Endothelial cell of umbilical vein (primary cell): ENCODE measurements at regions not wholly inside any gene's neighbourhood (a gene's known extent, or its start where the extent isn't known, plus 50 kb on each side); places are given as distances from the start of the nearest gene placed in this dataset.

ENCODE experiments used
- BruUV-seq: library from RNA; stranded (reverse); fragments of 400-500 nt; replicated peaks from 2 replicates; lab custom pipeline; 2021; lab: Mats Ljungman, UMichigan
- CTCF ChIA-PET: fragments of 300-600, 350-600 bp; sonication (Branson Sonifier 250); formaldehyde crosslinking; loops from one replicate; lab custom pipeline; 2021; ENCODE audit warnings: antibody characterized with exemption, inconsistent platforms; lab: Charles Lee
- POLR2A ChIA-PET: fragments of 300-600, 350-600 bp; sonication (Branson Sonifier 250); formaldehyde crosslinking; loops from one replicate; lab custom pipeline; 2021; ENCODE audit warnings: antibody characterized with exemption, inconsistent platforms; lab: Charles Lee
- DNase-seq: peaks from one replicate; pipeline ENCODE4 v3.0.0-alpha.2; 2011; ENCODE audit warnings: low read depth, low spot score
- FAIRE-seq: peaks from 2 replicates; lab custom pipeline; 2011; peaks lifted over from hg19 to GRCh38; lab: Jason Lieb, UNC
- H2AFZ ChIP-seq: 2 replicates; pipeline ENCODE4 v1.6.0; 2012; ENCODE audit warnings: low read depth, low read length, control low read depth, inconsistent platforms
- H3K27ac ChIP-seq: 2 replicates; pipeline ENCODE4 v1.5.1; 2011; ENCODE audit warnings: low read depth, mild to moderate bottlenecking, control low read depth, low read length, moderate library complexity; ENCODE audit not compliant: insufficient read depth
- H3K27me3 ChIP-seq, 2 experiments: 2 replicates each; pipeline versions ENCODE4 v1.6.0 to v1.6.1; 2011; ENCODE audit warnings: low read length in 2 of 2, mixed read lengths in 1 of 2; ENCODE audit not compliant: control insufficient read depth in 2 of 2, insufficient read depth in 2 of 2
- H3K36me3 ChIP-seq, 2 experiments: 2 replicates in 1 of 2; 3 replicates in 1 of 2; pipeline ENCODE4 v1.5.1; 2011; ENCODE audit warnings: low read length in 2 of 2, mild to moderate bottlenecking in 1 of 2, moderate library complexity in 1 of 2; ENCODE audit not compliant: control insufficient read depth in 2 of 2, insufficient read depth in 2 of 2; ENCODE audit errors: extremely low read depth in 1 of 2
- H3K4me1 ChIP-seq: 3 replicates; pipeline ENCODE4 v1.5.1; 2011; ENCODE audit warnings: mild to moderate bottlenecking, low read length; ENCODE audit not compliant: control insufficient read depth, insufficient read depth; ENCODE audit errors: extremely low read depth
- H3K4me2 ChIP-seq: 2 replicates; pipeline ENCODE4 v1.6.1; 2011; ENCODE audit warnings: low read length, control low read depth, mixed read lengths; ENCODE audit not compliant: insufficient read depth
- H3K4me3 ChIP-seq, 3 experiments: fragments of 200-600 bp in 1 of 3; sonication (generic), shearing (Covaris generic) in 1 of 3; replicated peaks in 1 of 3; 2 replicates each; pipeline ENCODE4 v1.5.1; 2011 to 2016; ENCODE audit warnings: control low read depth in 3 of 3, low read length in 3 of 3, mild to moderate bottlenecking in 2 of 3, inconsistent platforms in 1 of 3, low read depth in 1 of 3, moderate library complexity in 1 of 3; ENCODE audit not compliant: insufficient read depth in 1 of 3
- H3K79me2 ChIP-seq: 2 replicates; pipeline ENCODE4 v1.6.0; 2012; ENCODE audit warnings: low read length, inconsistent platforms; ENCODE audit not compliant: control insufficient read depth, insufficient read depth
- H3K9ac ChIP-seq: replicated peaks from 2 replicates; pipeline ENCODE3; 2011; ENCODE audit warnings: low read length, control low read depth; ENCODE audit not compliant: insufficient read depth; ENCODE audit errors: extremely low read depth
- H3K9me1 ChIP-seq: replicated peaks from 3 replicates; pipeline ENCODE4 v1.6.0; 2011; ENCODE audit warnings: mild to moderate bottlenecking, low read length; ENCODE audit not compliant: control insufficient read depth, insufficient read depth; ENCODE audit errors: extremely low read depth
- H3K9me3 ChIP-seq: replicated peaks from 2 replicates; pipeline ENCODE4 v1.5.1; 2012; ENCODE audit warnings: low read length, inconsistent platforms; ENCODE audit not compliant: control insufficient read depth, insufficient read depth
- H4K20me1 ChIP-seq: replicated peaks from 2 replicates; pipeline ENCODE3; 2011; ENCODE audit warnings: mild to moderate bottlenecking, low read length; ENCODE audit not compliant: control insufficient read depth, insufficient read depth; ENCODE audit errors: extremely low read depth
- EZH2 ChIP-seq: IDR thresholded peaks from 2 replicates; pipeline ENCODE4 v1.6.1; 2012; ENCODE audit warnings: borderline replicate concordance, low read depth, mild to moderate bottlenecking, moderate library complexity, low read length, inconsistent platforms; ENCODE audit not compliant: severe bottlenecking
- GATA2 ChIP-seq: IDR thresholded peaks from 2 replicates; pipeline ENCODE4 v1.7.0; 2011; ENCODE audit warnings: low read depth, mild to moderate bottlenecking, moderate library complexity, mixed read lengths, low read length; ENCODE audit not compliant: insufficient read length, insufficient read depth
- JUN ChIP-seq: IDR thresholded peaks from 2 replicates; pipeline ENCODE4 v1.6.1; 2011; ENCODE audit warnings: borderline replicate concordance, low read depth; ENCODE audit not compliant: insufficient read length, insufficient read depth
- MYC ChIP-seq: IDR thresholded peaks from one replicate; pipeline ENCODE4 v1.6.1; 2011; ENCODE audit warnings: mild to moderate bottlenecking, low read depth, low read length
- POLR2A ChIP-seq: IDR thresholded peaks from 2 replicates; pipeline ENCODE4 v1.6.1; 2012; ENCODE audit warnings: low read depth, mild to moderate bottlenecking, control low read depth, low read length
- POLR2AphosphoS5 ChIP-seq: IDR thresholded peaks from 2 replicates; pipeline ENCODE4 v1.6.1; 2012; ENCODE audit warnings: low read depth, mild to moderate bottlenecking, control low read depth, low read length, moderate library complexity; ENCODE audit not compliant: insufficient read depth
- dilution Hi-C: fragments of 300-500 bp; cut with MboI; formaldehyde crosslinking; loops from one replicate; pipeline ENCODE4 v1.15.0; 2019; ENCODE audit warnings: low sequenced_read_pairs; ENCODE audit not compliant: extremely low pct_ligation_motif_present
- intact Hi-C: fragments of 100-400 bp; cut with micrococcal nuclease; formaldehyde crosslinking; loops from one replicate; pipeline ENCODE4 v1.10.0; 2022
- TF ChIP-seq, protein P1 (sequence below): IDR thresholded peaks from 2 replicates; pipeline ENCODE4 v1.6.1; 2011; ENCODE audit not compliant: insufficient read depth, insufficient read length
- TF ChIP-seq, protein P2 (sequence below), 2 donors: IDR thresholded peaks; 1 replicate in 1 of 2; 2 replicates in 1 of 2; pipeline ENCODE4 v1.5.1; 2011; ENCODE audit warnings: low read length in 2 of 2, mild to moderate bottlenecking in 2 of 2, moderate library complexity in 2 of 2, control low read depth in 1 of 2, inconsistent platforms in 1 of 2, low read depth in 1 of 2; ENCODE audit not compliant: insufficient read depth in 1 of 2; ENCODE audit errors: extremely low read depth in 1 of 2

DNA sequence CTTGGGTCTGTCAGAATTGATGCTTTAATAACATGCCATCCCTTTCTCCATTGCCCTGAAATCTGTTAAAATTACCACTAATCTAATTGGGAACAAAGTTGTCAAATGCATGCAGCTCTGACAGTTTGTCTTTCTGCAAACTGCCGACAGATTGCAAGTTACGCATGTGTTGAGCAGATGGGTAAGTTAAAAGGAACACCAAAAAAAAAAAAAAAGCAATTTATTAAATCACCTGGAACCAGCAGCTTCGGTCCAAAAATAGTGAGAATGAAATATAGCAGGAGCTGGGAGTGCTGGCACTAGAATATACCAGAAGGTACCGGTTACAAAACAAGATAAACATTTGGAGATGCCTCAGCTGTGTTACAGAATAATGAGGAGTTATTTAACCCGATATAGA, 149.6 kb upstream of the C1orf87 start:
- Histone ChIP-seq H3K4me1 (peaks cover 6% of the 10 kb centered on the region), H3K36me3 (no peaks in the 10 kb centered on the region), H3K9me1 (no peaks in the 10 kb centered on the region), H3K9ac (no peak overlapping the region), H2AFZ (no peak overlapping the region), H4K20me1 (no peaks in the 10 kb centered on the region), H3K27me3 (no peaks in the 10 kb centered on the region), H3K27ac (no peak overlapping the region), H3K4me3 (no peak overlapping the region), H3K79me2 (no peaks in the 10 kb centered on the region), H3K9me3 (no peaks in the 10 kb centered on the region), H3K4me2 (no peak overlapping the region)
- TF ChIP-seq, protein P1, sequence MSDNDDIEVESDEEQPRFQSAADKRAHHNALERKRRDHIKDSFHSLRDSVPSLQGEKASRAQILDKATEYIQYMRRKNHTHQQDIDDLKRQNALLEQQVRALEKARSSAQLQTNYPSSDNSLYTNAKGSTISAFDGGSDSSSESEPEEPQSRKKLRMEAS = no peak
- TF ChIP-seq EZH2 (no peak), POLR2AphosphoS5 (no peak), MYC (no peak), POLR2A (no peak), JUN (no peak), GATA2 (no peak)
- TF ChIP-seq, protein P2, sequence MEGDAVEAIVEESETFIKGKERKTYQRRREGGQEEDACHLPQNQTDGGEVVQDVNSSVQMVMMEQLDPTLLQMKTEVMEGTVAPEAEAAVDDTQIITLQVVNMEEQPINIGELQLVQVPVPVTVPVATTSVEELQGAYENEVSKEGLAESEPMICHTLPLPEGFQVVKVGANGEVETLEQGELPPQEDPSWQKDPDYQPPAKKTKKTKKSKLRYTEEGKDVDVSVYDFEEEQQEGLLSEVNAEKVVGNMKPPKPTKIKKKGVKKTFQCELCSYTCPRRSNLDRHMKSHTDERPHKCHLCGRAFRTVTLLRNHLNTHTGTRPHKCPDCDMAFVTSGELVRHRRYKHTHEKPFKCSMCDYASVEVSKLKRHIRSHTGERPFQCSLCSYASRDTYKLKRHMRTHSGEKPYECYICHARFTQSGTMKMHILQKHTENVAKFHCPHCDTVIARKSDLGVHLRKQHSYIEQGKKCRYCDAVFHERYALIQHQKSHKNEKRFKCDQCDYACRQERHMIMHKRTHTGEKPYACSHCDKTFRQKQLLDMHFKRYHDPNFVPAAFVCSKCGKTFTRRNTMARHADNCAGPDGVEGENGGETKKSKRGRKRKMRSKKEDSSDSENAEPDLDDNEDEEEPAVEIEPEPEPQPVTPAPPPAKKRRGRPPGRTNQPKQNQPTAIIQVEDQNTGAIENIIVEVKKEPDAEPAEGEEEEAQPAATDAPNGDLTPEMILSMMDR (IDR thresholded peaks at IDR 0.05; ENCODE audit: extremely low read depth in 1 of 2, insufficient read depth in 1 of 2, low read depth in 1 of 2, low read length in 2 of 2) = no peak
- POLR2A ChIA-PET = no interaction called here
- FAIRE-seq (no peak), DNase-seq (no peak)
- BruUV-seq = no TSS peak
- intact Hi-C loops (no loop called here), dilution Hi-C loops (no loop called here)
- CTCF ChIA-PET = no interaction called here
